Right lobe of liver (tissue), 4 donors: ENCODE measurements at regions not wholly inside any gene's neighbourhood (a gene's known extent, or its start where the extent isn't known, plus 50 kb on each side); places are given as distances from the start of the nearest gene placed in this dataset.

Experiments used
- POLR2A ChIP-seq: fragments of 450-650 bp; IDR thresholded peaks from one replicate; pipeline ENCODE4 v1.6.1; 2017; ENCODE audit warnings: antibody characterized with exemption, mild to moderate bottlenecking
- TF ChIP-seq, protein P1 (sequence below), 4 donors: fragments of 200-600 bp in 3 of 4; fragments of 450-650 bp in 1 of 4; IDR thresholded peaks; one replicate each; pipeline versions ENCODE4 v1.5.1 to v1.8.0; 2016 to 2022; ENCODE audit warnings: antibody characterized with exemption in 4 of 4, mild to moderate bottlenecking in 2 of 4
- donor health status: DM: no; HTN: no; CAD: no.
- donor health status: DM: no; HTN: no; CAD: no.
- donor health status: DM: no; HTN: yes; CAD: no.

DNA sequence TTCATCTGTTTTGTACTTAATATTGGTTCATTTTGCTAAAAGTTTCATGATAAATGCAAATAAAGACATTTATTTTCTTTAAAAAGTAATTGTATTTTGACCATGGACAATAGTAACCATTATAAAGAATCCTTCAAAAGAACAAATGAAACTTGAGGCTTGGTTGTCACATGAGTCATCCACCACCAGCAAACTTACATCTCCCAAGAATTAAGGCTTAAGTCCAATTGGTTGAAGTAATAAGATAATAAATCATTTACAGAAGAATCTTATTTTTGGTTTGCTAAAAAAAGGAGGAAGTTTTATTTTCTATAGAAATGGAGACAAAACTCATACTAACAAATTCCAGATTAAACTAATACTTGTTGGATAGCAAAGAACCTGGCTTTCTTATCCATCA is 84.8 kb upstream of the KITLG start:
- TF ChIP-seq, protein P1, sequence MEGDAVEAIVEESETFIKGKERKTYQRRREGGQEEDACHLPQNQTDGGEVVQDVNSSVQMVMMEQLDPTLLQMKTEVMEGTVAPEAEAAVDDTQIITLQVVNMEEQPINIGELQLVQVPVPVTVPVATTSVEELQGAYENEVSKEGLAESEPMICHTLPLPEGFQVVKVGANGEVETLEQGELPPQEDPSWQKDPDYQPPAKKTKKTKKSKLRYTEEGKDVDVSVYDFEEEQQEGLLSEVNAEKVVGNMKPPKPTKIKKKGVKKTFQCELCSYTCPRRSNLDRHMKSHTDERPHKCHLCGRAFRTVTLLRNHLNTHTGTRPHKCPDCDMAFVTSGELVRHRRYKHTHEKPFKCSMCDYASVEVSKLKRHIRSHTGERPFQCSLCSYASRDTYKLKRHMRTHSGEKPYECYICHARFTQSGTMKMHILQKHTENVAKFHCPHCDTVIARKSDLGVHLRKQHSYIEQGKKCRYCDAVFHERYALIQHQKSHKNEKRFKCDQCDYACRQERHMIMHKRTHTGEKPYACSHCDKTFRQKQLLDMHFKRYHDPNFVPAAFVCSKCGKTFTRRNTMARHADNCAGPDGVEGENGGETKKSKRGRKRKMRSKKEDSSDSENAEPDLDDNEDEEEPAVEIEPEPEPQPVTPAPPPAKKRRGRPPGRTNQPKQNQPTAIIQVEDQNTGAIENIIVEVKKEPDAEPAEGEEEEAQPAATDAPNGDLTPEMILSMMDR (IDR thresholded peaks at IDR 0.05): no peak
- no peak for TF ChIP-seq POLR2A
